DLD1 (cell line): ENCODE measurements at regions not wholly inside any gene's neighbourhood (a gene's known extent, or its start where the extent isn't known, plus 50 kb on each side); places are given as distances from the start of the nearest gene placed in this dataset.
"Not testable (repeated sequence)": the region's sequence is repeated elsewhere in the genome, so short reads cannot be mapped to it uniquely, and the experiment has no call there.

ENCODE experiments used
- in situ Hi-C: cut with HindIII; loops from 2 replicates; pipeline ENCODE4 v1.10.0; 2017; ENCODE audit warnings: low sequenced_read_pairs

DNA sequence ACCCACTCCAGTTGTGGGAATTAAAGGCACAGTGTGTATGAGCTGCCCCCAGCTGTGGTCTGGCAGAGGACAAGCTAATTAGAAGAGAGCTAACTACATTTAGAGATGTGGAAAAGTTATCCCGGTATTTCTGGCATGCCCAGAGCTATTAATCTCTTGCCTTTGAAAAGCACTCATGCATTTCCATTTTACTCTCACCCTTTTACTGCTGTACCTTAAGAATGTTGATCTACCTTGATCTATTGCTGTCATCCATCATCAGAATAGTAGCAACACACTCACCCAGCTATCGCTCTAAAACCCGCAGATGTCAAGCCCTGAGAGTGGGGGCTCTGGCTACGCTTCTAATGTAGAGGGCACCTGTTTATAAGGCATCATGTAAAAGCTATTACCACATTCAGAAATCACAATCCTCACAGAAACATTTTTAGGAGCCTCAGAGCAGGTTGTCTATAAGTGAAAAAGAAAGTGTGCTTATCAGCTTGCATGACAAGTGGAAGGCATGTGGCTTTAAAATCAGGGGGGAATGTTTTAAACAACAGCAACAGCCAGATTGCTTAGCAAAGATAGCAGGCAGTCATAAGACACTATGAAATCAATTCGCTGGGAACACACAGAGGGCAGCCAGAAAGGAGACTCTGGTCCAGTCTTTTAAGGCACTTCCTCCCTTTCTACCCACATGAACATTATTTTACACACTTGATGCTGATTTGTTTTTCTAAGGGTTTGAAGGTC lies 224.2 kb upstream of the IRS2 start:
- in situ Hi-C loops, result no loop called here

DNA sequence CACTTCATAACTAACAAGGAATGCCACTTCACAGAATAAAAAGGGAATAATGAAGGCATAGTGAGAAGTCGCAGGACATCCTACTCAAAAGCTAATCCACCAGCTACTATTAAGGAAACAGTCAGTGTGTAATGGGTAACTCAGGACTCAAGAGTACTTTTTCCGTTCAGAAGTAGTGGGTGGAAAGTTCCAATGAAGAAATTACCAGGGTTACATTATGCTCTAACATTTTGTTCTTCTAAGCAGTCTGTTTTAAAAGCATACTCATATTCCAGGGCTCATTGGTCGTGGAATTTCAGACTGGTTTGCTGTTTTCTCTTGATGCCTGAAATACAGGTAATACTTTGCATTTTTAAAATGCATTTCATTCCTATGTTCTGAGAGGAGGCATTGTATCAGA lies 222.4 kb upstream of the IRS2 start:
- in situ Hi-C loops, result no loop called here

DNA sequence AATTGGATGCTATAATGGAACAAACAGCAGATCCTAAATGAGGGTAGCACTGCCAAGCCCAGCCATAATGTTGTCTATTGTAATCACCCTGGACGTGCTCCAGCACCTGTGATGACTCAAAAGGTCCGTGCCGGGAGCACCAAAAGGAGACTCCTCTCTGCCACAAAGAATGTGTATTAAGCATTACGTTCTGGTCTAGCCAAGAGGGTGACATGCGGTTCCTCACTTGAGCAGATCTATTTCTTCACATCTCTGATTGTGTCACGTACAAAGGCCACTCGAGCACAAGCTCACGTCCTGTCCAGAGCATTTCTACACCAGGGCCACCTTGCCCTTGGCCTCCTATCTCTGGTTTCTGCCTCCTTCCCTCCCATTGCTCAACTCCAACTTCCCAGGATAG lies 219.9 kb upstream of the IRS2 start:
- in situ Hi-C loops, result no loop called here

DNA sequence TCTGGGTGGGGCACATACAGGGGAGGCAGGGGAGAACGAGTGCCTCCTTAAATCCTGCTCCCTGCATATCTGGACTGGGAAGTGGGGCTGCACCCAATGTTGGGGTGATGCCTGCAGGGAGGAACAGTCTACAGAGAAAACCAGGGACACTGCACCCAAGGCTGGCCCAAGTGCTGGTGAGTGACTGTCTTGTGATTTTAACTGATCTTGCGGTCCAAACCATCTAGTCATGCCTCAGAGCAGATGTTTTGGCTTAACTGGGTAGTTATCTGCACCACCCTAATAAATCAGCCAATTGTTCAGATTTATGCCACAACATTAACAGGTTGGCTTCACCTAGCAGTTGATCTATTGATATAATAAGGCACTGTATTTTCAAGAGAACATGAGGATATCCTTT lies 219.2 kb upstream of the IRS2 start:
- in situ Hi-C loops, result no loop called here

DNA sequence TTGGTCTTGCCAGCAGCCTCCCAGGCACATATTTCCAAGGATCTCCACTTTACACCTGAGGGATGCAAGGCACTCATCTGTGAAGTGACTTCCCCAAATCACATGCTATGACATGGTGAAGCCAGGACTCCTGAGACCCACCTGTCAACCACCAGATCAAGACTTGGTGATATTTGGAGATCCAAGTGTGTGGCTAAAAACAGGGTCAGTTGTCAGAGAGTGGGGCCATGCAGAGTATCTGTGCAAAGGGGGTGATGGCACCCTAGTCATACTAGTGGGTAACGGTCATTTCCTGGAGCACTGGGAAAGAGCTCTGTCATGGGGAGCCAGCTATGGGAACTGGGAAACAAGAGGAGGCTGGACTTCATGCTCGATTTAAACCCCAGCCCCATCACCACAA lies 218.4 kb upstream of the IRS2 start:
- in situ Hi-C loops, result no loop called here

DNA sequence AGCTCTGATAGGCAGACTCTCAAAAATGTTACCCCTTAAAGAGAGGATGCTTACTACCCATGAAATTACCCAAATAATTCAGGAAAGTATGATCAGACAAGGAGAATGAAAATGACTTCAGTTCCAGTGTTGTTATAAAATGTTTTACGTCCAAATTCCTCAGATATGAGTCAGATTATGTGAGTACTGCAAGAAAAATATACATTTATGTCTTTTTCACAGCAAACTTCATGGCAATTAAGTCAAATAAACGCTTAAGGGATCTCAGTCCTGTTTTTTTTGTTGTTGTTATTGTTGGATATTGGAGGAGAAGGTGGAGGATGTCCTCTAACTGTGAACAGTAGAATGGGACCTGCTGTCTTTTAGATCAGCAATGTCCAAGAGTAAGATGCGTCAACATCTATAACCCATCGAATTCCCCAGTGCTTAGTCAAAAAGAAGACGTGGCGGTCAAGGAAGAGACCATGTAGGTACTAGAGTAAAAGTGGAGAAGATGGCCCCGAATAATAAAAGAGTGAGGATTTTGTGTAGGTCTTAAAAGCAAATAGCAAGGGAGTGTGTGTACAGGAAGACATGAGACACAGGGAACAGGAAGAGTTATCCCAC lies 215.4 kb upstream of the IRS2 start:
- in situ Hi-C loops, result no loop called here

DNA sequence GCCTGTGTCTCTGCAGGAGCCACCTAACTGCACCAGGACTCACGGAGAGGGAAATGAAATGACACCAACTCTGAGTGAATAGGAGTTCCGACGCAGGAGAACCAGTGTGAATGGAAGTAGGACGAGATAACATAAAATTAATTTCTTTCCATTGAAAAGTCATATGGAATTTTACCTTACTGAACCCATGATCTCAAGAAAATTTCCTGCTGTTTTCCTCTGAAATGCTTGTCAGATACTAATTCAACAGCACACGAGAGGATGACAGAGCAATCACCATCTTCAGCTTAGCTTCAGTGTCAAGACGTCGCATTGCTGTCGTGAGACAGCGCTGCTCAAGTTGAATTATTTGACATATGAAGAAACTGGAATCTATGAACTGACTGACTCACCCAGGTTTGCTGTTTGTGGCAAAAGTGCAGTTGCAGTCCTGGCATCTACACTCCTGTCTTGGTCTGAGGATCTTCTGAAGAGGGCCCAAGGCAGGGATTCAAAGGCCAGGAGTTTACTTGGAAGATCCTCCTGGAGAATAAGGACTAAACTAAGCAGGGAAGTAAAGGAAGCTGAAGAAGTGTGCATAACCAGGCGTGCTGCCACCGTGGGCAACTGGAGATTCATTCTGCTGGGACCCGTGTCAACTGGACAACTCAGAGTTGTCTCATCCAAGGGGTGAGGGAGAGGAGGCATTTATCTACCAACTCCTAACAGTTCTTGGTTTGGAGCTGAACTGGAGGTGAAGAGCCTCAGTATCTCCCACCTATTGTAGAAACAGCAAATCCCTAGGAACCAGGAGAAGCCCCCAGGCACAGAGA lies 214.4 kb upstream of the IRS2 start:
- in situ Hi-C loops, result no loop called here

DNA sequence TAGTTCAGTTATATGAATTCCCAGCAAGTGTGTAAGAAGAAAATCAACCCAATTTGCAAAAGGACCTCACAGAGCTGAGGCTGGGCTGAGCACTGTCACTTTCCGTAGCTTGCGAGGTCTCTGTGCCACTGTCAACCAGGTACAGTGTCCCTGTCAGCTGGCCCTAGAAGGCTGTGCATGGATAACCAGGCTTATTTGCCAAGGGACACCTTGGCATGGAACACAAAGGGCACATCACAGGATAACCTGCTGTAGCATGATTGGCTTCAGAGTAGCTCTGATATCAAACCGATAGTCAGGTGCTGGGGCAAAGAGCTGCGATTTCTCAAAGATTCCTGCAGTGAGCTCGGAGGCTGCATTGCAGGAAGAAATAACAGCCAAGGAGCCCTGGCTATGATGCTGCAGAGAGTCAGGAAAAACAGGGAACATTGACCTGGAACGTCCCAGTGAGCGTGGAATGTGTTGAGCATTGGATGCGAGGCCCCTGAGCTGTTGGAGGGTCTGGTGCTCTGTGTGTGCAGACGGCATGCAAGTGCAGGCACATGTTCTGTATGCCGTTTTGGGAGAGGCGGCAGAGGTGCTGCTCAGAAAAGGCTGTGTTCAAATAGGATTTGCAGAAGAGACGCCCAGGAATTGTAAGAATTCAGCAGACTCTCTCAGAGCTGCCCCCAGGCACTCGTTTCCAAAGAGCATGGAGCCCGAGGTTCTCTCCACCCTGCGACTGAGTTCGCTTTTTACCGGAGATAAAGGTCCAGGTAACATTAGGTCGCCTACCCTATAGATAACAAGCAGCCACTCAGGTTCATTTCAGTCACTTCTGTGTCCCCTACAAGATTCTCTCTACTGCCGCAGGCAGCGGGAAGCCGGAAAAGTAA lies 213.5 kb upstream of the IRS2 start:
- in situ Hi-C loops, result no loop called here

DNA sequence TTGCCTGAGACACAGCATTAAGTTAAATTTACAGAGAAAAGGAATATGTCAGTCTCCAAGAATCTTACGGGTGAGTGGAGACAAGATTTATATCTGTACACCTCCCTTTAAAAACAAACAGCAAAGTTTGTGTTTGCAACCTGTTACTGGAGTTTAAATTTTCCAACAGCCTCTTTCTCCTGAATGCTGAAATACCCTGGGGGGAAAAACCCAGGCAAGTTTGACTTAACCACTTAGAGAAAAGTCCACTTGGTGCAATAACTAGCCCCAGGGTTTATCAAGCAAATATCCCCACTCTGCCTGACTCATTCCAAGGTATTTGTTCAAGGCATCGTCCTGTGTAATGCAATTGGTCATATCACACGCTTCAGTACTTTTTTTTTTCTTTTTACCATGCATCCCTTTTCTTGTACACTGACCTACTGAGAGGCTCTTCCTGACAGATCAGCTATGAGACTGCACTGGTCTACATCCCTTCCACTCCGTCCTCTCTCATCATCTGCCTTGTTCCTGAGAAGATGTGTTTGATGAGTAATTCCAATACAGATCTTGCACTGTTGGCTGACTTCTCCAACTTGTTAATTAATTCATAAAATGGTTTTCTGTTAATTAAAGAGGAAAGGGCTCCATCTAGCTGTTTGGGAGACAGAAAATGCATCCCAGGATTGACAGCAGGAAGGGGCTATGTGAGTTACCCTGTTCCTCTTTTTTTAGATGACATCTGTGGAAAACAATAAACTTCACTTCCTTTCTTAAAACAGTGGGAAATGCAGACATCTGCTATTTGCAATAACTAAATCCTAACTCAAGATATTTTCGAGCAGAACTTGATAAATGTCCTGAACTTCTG lies 212.5 kb upstream of the IRS2 start:
- in situ Hi-C loops, result no loop called here

DNA sequence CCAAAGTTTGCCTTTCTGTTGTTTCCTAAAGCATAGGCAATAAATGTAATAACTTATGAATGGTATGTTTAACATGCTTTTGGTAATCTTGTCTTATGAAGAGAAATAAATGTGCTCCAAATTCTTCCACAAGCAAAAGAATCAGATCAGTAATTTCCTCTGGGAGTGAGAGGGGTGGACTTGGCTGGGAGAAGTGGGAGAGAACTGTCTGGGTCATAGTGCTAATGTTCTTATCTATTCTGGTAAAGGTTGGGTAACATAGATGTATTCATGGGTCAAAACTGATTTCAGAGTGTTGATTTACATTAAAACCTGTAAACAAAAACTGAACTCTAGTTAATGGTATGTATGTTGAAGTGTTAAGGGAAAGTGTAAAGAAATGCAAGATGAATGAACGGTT lies 211.7 kb upstream of the IRS2 start:
- in situ Hi-C loops, result no loop called here

DNA sequence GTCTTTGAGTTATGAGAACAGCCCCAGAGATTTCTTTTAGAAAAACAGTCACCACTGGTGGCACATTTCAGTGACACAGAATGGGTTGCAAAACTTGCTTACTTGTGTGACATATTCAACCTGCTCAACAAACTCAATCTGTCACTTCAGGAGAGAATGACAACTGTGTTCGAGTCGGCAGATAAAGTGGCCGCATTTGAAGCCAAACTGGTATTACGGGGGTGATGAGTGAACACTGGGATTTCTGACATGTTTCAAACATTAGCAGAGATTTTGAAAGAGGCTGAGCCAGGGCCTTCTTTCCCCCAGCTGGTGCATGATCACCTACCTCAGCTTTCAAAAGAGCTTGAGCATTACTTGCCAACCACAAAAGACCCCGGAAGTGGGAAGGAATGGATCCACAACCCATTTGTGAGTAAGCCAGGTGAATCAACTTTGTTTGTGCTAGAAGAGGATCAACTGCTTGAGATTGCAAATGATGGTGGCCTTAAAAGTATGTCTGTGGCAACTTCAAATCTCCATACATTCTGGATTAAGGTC lies 210.7 kb upstream of the IRS2 start:
- in situ Hi-C loops, result not testable (repeated sequence)

DNA sequence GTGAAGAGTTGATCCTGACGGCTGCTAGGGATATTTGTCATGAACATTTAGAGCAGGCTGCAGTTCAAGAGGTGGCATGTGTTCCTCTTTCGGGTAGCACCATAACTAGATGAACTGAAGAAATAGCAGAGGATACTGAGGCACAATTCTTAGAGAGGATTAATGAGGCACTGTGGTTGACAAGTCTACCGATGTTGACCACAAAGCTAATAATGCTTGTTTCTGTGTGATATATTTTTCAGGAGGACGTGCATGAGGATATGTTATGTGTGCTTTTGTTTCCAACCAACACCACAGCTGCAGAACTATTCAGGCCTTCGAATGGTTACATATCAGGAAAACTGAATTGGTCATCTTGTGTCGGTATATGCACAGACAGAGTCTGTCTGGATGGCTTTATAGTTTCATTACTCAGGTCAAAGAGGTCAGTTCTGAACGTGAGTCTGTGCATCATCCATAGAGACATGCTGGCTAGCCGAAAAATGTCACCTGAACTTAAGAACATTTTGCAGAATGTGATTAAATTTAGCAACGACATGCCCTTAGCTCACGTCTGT lies 210.1 kb upstream of the IRS2 start:
- in situ Hi-C loops, result no loop called here

DNA sequence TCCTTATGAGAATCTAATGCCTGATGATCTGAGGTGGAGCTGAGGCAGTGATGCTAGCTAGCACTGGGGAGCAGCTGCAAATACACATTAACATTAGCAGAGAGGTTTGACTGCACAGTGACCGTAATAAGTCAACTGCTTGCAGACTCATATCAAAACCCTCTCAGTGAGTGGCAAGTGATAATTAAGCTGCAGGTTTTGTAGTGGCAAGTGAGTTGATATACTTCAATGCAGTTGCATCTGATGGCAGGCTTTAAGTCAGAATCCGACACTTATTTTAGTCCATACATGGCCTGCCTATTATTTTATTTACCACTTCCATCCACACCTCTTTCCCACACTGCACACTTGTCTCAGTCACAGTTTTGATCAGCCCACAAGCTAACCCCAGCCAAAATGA lies 209.2 kb upstream of the IRS2 start:
- in situ Hi-C loops, result no loop called here

DNA sequence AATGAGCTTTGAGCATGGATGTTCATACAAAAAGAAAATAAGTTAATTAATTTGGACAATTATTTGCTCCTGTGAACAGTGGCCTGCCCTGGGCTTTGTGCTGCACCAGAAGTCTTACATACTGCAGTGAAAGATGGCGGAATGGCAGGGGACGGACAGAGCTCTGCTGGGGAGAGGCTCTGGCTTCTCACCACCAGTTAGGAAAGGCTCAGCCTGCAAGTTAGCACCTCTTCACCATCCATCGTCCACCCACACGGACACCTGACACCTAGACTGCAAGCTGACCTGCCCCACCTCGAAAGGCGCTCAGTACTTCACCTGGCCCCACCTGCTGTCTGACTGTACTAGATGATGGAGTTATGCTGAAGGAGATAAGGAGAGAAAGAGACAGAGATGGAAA lies 203.9 kb upstream of the IRS2 start:
- in situ Hi-C loops, result no loop called here

DNA sequence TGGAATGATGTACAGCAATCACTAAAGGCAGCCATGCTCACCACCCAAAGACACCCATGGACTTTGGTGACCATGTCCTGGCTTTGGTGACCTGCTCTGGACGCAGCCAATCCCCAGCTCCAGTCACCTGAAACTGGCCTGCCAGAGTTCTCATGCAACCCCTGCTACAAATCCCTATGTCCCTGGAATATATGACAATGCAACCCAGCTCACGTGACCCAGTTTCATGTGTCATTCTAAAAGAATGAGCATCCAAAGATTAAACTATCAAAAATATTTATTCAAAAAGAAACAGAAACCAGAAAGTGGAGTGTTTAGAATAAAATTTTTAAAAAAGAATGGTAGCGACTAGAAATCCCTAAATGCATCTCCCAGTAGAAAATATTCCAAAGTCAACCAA lies 203.3 kb upstream of the IRS2 start:
- in situ Hi-C loops, result no loop called here

DNA sequence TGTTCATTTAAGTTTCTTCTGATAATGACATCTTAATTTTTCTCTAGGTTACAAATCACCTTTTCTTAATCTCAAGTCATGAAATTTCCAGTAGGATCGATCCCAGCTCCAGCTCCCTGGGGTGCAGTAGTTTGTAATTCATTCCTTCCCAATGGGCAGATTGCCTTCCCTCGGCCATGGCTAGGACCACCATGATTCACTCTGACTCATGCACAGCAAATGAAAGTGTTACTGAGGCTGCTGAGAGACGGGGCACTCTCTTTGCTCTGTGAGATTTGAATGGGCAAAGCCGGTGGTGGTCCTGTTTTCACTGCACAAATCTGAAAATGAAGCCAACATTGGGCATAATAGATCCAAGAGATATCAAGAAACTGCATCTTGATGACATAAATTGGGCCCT lies 202.8 kb upstream of the IRS2 start:
- in situ Hi-C loops, result no loop called here

DNA sequence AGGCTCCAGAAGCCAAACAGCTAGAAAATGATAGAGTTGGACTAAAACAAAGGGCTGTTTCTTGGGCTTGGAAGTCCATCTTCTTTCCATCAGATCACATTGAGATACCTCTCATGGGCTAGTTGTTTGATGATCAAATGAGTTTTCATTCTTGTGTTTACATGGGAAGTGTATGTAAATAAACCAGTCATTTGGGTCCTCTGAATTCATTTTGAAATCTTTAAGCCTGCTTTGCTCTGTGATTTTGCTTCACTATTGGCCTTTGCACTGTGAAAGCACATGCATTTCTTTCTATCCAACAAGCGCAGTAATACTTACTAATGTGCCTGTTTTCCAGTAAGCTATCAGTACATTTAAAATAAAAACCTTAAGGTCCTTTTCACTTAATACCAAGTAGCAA lies 200.5 kb upstream of the IRS2 start:
- in situ Hi-C loops, result no loop called here

DNA sequence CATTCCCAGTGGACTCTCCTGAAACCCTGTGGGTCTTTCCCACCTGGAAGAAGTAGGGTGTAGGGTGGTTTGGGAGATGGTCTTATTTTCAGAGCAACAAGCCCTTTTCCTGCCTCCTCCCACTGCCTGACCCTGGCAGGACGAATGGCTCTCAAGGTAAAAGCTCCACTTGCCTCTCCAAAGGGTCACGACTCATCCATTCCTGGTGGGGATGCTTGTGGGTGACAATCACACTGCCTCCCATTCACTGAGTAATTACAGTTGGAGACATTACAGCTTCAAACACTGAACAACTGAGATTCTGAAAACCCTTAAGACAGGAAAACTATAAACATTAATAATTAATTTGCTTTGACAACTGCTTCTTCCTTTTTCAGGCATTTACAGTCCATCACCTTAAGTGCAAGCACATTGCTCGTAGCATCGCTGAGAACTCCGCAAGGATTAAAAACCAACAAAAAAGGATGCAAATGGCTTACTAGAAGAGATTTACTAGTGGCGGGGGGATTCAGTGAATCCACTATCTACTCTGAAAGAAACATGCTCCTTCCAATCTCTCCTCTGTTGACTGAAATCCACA lies 199.6 kb upstream of the IRS2 start:
- in situ Hi-C loops, result no loop called here

DNA sequence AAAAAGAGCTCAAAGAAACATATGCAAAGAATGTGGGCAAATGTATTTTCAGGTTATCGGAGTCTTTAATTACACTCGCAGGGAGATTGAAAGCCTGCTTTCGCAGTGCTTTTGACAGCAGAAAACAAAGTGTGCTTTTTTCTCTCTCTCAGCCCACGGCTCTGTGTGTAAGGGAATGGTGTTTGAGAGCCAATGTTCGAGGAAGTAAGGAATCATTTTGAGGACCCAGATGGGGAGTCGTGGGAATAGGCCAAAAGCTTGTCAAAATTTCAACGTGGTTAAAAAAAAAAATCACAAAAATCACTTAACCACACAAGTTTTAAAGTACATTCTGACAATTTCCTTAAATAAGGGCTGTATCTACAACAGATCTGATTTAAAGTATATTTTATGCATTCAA lies 197.1 kb upstream of the IRS2 start:
- in situ Hi-C loops, result loop anchor here (5.0 kb wide), 1 partner anchor 54 kb away; no protein-coding TSS in a partner anchor
